ENCODE measurements at regions not wholly inside any gene's neighbourhood (a gene's known extent, or its start where the extent isn't known, plus 50 kb on each side); places are given as distances from the start of the nearest gene placed in this dataset.

DNA sequence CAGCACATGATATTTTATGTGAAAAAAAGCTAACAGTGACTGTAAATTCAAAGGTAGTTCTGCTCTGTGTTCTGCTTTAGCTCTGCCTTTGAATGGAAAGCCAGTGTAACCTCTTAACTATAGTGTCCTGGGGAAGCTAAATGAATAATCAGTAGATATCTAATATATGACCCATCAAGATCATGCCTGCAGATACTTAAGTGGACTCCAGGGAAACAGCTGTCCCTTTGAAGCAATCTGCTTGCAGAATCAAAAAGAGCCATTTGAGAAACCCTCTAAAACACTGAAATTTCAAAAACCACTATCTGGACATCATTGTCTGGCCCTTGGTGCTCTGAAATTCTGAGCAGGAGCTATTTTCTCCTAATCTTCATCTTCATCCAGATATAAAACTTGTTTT lies 104.2 kb upstream of the ADGRL4 start:
- FAIRE-seq, result no peak

- no peak for FAIRE-seq
Observed at GRCh38 chr1:79109445-79109844, 102.9 kb upstream of the ADGRL4 start.

- FAIRE-seq, result no peak
Observed at GRCh38 chr1:79105500-79105899, 99.0 kb upstream of the ADGRL4 start.

DNA sequence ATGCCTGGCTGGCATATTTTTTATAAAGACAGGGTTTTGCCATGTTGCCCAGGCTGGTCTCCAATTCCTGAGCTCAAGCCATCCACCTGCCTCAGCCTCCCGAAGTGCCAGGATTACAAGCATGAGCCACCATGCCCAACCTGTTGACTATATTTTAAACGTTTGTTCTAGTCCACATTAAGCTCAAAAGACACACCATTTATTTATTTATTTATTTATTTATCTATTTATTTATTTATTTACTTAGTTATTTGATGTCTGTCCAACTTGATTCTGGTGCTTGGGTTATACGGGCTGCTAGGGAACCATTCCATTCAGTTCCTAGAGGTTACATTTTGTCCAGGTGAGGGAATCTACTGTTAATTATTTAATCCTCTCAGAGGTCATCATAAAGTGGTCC lies 98.1 kb upstream of the ADGRL4 start:
- FAIRE-seq, result no peak

DNA sequence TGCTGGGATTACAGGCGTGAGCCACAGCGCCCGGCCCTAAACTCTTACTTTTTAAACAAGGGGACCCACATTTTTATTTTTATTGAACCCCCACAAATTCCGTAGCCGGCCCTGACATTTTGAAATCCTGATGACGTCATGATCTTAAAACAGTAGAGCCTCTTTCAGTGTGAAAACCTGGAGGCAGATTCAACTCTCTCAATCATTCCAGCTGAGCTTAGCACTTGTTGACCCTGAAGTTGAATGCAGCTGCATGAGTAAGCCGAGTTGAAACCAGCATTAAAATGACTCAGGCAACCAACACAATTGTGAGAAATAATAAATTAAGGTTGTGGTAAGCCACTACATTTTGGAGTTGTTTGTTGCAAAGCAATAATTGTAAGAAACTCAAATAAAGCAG lies 93.9 kb upstream of the ADGRL4 start:
- FAIRE-seq, result no peak

DNA sequence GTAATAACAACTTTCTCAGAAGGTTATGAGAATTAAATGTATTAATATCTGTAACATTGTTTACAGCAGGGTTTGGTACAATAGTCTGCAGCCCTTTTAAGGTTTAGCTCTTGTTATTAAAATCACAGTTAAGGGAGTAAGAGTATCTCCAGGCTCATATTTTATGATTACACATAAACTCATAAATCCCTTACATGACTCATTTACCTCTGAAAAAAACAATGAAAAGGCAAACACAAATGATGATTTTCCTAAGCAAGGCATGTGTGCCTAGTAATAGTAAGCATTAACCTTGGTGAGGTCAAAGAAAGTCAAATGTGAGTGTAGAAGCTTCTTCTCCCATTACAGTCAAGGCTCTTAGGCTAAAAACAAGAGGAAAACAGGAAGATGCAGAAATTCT lies 84.5 kb upstream of the ADGRL4 start:
- FAIRE-seq, result no peak

GRCh38 chr1:79089946-79090345 lies 83.4 kb upstream of the ADGRL4 start:
- no peak for FAIRE-seq

- no peak for FAIRE-seq
Observed at GRCh38 chr1:79082233-79082632, 75.7 kb upstream of the ADGRL4 start.

- FAIRE-seq, result no peak
Observed at GRCh38 chr1:79079770-79080169, 73.2 kb upstream of the ADGRL4 start.

GRCh38 chr1:79074975-79075374 lies 68.4 kb upstream of the ADGRL4 start:
- FAIRE-seq, result no peak

- FAIRE-seq, result no peak
Observed at GRCh38 chr1:79069828-79070227, 63.3 kb upstream of the ADGRL4 start.

DNA sequence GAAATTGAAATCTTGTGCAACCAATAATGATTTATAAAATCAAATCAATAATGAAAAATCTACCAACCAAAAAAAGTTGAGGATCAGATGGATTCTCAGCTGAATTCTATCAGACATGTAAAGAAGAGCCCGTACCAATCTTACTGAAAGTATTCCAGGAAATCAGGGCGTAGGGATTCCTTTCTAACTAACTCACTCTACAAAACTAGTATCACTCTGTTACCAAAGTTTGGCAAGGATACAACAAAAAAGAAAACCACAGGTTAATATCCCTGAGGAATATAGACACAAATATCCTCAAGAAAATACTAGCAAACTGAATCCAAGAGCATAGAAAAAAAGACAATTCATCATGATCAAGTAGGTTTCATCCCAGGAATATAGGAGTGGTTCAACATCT lies 52.8 kb upstream of the ADGRL4 start:
- no peak for FAIRE-seq

Data from A204.1 (cell line).